Ramos (cell line): ENCODE measurements at regions not wholly inside any gene's neighbourhood (a gene's known extent, or its start where the extent isn't known, plus 50 kb on each side); places are given as distances from the start of the nearest gene placed in this dataset.

ENCODE experiments used
- in situ Hi-C: fragments of 300-500 bp; cut with MboI; formaldehyde crosslinking; loops from one replicate; pipeline ENCODE4 v1.14.3; 2022; ENCODE audit warnings: low sequenced_read_pairs; ENCODE audit not compliant: unreplicated experiment

GRCh38 chr16:54431997-54432896, 145.7 kb upstream of the IRX3 start:
- in situ Hi-C loops: no loop called here

- in situ Hi-C loops: no loop called here
Measured at GRCh38 chr16:54431041-54431996, 144.7 kb upstream of the IRX3 start.

GRCh38 chr16:54430491-54431030, 144.0 kb upstream of the IRX3 start:
- in situ Hi-C loops: no loop called here

- in situ Hi-C loops: no loop called here
Measured at GRCh38 chr16:54429029-54429428, 142.4 kb upstream of the IRX3 start.

- in situ Hi-C loops: no loop called here
Measured at GRCh38 chr16:54426553-54426849, 139.9 kb upstream of the IRX3 start.

GRCh38 chr16:54425681-54426552, 139.3 kb upstream of the IRX3 start:
- in situ Hi-C loops: no loop called here

GRCh38 chr16:54425068-54425467, 138.5 kb upstream of the IRX3 start:
- in situ Hi-C loops: no loop called here

- in situ Hi-C loops: no loop called here
Measured at GRCh38 chr16:54424043-54424451, 137.5 kb upstream of the IRX3 start.

- in situ Hi-C loops: no loop called here
Measured at GRCh38 chr16:54422569-54422978, 136.0 kb upstream of the IRX3 start.

- in situ Hi-C loops: no loop called here
Measured at GRCh38 chr16:54422159-54422558, 135.6 kb upstream of the IRX3 start.

- in situ Hi-C loops: no loop called here
Measured at GRCh38 chr16:54421220-54421619, 134.6 kb upstream of the IRX3 start.

GRCh38 chr16:54418903-54419302, 132.3 kb upstream of the IRX3 start:
- in situ Hi-C loops: no loop called here

GRCh38 chr16:54417384-54417783, 130.8 kb upstream of the IRX3 start:
- in situ Hi-C loops: no loop called here

GRCh38 chr16:54414671-54415070, 128.1 kb upstream of the IRX3 start:
- in situ Hi-C loops: no loop called here

GRCh38 chr16:54412777-54413455, 126.3 kb upstream of the IRX3 start:
- in situ Hi-C loops: no loop called here

- in situ Hi-C loops: no loop called here
Measured at GRCh38 chr16:54412037-54412436, 125.5 kb upstream of the IRX3 start.

GRCh38 chr16:54411544-54411943, 125.0 kb upstream of the IRX3 start:
- in situ Hi-C loops: no loop called here

GRCh38 chr16:54409982-54410381, 123.4 kb upstream of the IRX3 start:
- in situ Hi-C loops: no loop called here

- in situ Hi-C loops: no loop called here
Measured at GRCh38 chr16:54407596-54407995, 121.0 kb upstream of the IRX3 start.
